ENCODE measurements at regions not wholly inside any gene's neighbourhood (a gene's known extent, or its start where the extent isn't known, plus 50 kb on each side); places are given as distances from the start of the nearest gene placed in this dataset.

GRCh38 chr2:136582628-136583205 lies 182.6 kb upstream of the THSD7B start:
- no peak for TF ChIP-seq POLR2A (IDR thresholded peaks at IDR 0.05)
- no peak for TF ChIP-seq CTCF (IDR thresholded peaks at IDR 0.05 in 4 of 5, conservative IDR thresholded peaks at IDR 0.05 in 1 of 5)
